ENCODE measurements at regions not wholly inside any gene's neighbourhood (a gene's known extent, or its start where the extent isn't known, plus 50 kb on each side); places are given as distances from the start of the nearest gene placed in this dataset.
A peak's percentile ranks its signal among the peaks of the same experiment; 100 is the strongest.

GRCh38 chr11:13102865-13103539 lies 93.9 kb downstream of the RASSF10 start:
- DNase-seq (ENCODE audit: low spot score) (no peak), ATAC-seq (no peak)
- intact Hi-C loops (cut with DNase I) = no loop called here

GRCh38 chr11:13103962-13104554 lies 94.9 kb downstream of the RASSF10 start:
- no peak for DNase-seq (ENCODE audit: low spot score)
- ATAC-seq = no peak
- intact Hi-C loops (cut with DNase I) = no loop called here

- ATAC-seq (no peak), DNase-seq (ENCODE audit: low spot score) (no peak)
- intact Hi-C loops (cut with DNase I) = no loop called here
Observed at GRCh38 chr11:13104619-13105236, 95.6 kb downstream of the RASSF10 start.

GRCh38 chr11:13105237-13105844 lies 96.2 kb downstream of the RASSF10 start:
- DNase-seq (ENCODE audit: low spot score) = no peak
- peak; percentile 20 for ATAC-seq
- intact Hi-C loops (cut with DNase I) = no loop called here

- no peak for ATAC-seq
- DNase-seq (ENCODE audit: low spot score) = no peak
- intact Hi-C loops (cut with DNase I) = no loop called here
Observed at GRCh38 chr11:13107544-13108044, 98.5 kb downstream of the RASSF10 start.

- intact Hi-C loops (cut with DNase I) = no loop called here
- DNase-seq (ENCODE audit: low spot score) = no peak
- ATAC-seq = no peak
Observed at GRCh38 chr11:13108416-13108815, 99.3 kb downstream of the RASSF10 start.

- DNase-seq (ENCODE audit: low spot score) = no peak
- no peak for ATAC-seq
- intact Hi-C loops (cut with DNase I) = no loop called here
Observed at GRCh38 chr11:13109616-13110015, 100.5 kb downstream of the RASSF10 start.

GRCh38 chr11:13110145-13110544 lies 101.0 kb downstream of the RASSF10 start:
- no peak for DNase-seq (ENCODE audit: low spot score)
- intact Hi-C loops (cut with DNase I) = no loop called here
- no peak for ATAC-seq

- DNase-seq (ENCODE audit: low spot score) = no peak
- intact Hi-C loops (cut with DNase I) = no loop called here
- ATAC-seq = no peak
Observed at GRCh38 chr11:13110929-13111812, 102.1 kb downstream of the RASSF10 start.

GRCh38 chr11:13111813-13112130 lies 102.7 kb downstream of the RASSF10 start:
- no peak for ATAC-seq
- no peak for DNase-seq (ENCODE audit: low spot score)
- intact Hi-C loops (cut with DNase I) = no loop called here

- ATAC-seq (no peak), DNase-seq (ENCODE audit: low spot score) (no peak)
- intact Hi-C loops (cut with DNase I) = no loop called here
Observed at GRCh38 chr11:13114566-13115379, 105.7 kb downstream of the RASSF10 start.

- intact Hi-C loops (cut with DNase I) = no loop called here
Observed at GRCh38 chr11:13115380-13115675, 106.2 kb downstream of the RASSF10 start.

GRCh38 chr11:13116491-13116890 lies 107.4 kb downstream of the RASSF10 start:
- ATAC-seq (no peak), DNase-seq (ENCODE audit: low spot score) (no peak)
- intact Hi-C loops (cut with DNase I) = no loop called here

More at GRCh38 chr11:13115380-13115675, 106.2 kb downstream of the RASSF10 start:
- DNase-seq (ENCODE audit: low spot score) = no peak
- no peak for ATAC-seq

- intact Hi-C loops (cut with DNase I) = no loop called here
- ATAC-seq = no peak
- DNase-seq (ENCODE audit: low spot score) = no peak
Observed at GRCh38 chr11:13117344-13117743, 108.2 kb downstream of the RASSF10 start.

GRCh38 chr11:13118194-13118593 lies 109.1 kb downstream of the RASSF10 start:
- DNase-seq (ENCODE audit: low spot score) = no peak
- no peak for ATAC-seq
- intact Hi-C loops (cut with DNase I) = no loop called here

GRCh38 chr11:13118650-13119049 lies 109.5 kb downstream of the RASSF10 start:
- intact Hi-C loops (cut with DNase I) = no loop called here
- ATAC-seq (no peak), DNase-seq (ENCODE audit: low spot score) (no peak)

- intact Hi-C loops (cut with DNase I) = no loop called here
- DNase-seq (ENCODE audit: low spot score) (no peak), ATAC-seq (no peak)
Observed at GRCh38 chr11:13119361-13119760, 110.2 kb downstream of the RASSF10 start.

- ATAC-seq (no peak), DNase-seq (ENCODE audit: low spot score) (no peak)
- intact Hi-C loops (cut with DNase I) = no loop called here
Observed at GRCh38 chr11:13119941-13120520, 110.9 kb downstream of the RASSF10 start.
